Spinal cord (tissue), 9 donors: ENCODE measurements at regions not wholly inside any gene's neighbourhood (a gene's known extent, or its start where the extent isn't known, plus 50 kb on each side); places are given as distances from the start of the nearest gene placed in this dataset.

Source experiments
- DNase-seq, 6 donors: peaks; one replicate each; pipeline versions ENCODE4 v3.0.0 to v3.0.0-alpha.2; 2013 to 2015; ENCODE audit warnings: low spot score in 6 of 6, low read depth in 4 of 6
- H3K27ac ChIP-seq: one replicate; pipeline ENCODE4 v1.5.1; 2013; ENCODE audit warnings: low read depth, low read length, control low read depth
- H3K27me3 ChIP-seq: one replicate; pipeline ENCODE4 v1.6.1; 2013; ENCODE audit warnings: low read length; ENCODE audit not compliant: control insufficient read depth, insufficient read depth
- H3K36me3 ChIP-seq: one replicate; pipeline ENCODE4 v1.6.1; 2013; ENCODE audit warnings: low read length; ENCODE audit not compliant: control insufficient read depth, insufficient read depth
- H3K4me1 ChIP-seq: one replicate; pipeline ENCODE4 v1.6.1; 2013; ENCODE audit warnings: low read length; ENCODE audit not compliant: control insufficient read depth, insufficient read depth
- H3K4me3 ChIP-seq: one replicate; pipeline ENCODE4 v1.5.1; 2013; ENCODE audit warnings: low read depth, low read length, control low read depth
- H3K9me3 ChIP-seq: one replicate; pipeline ENCODE4 v1.6.1; 2013; ENCODE audit warnings: low read length; ENCODE audit not compliant: control insufficient read depth, insufficient read depth
- WGBS: methylation state at CpG from one replicate; pipeline ENCODE4 v1.1.5; 2013; ENCODE audit warnings: missing lambda C conversion rate; ENCODE audit not compliant: insufficient coverage; 5-methylcytosine and 5-hydroxymethylcytosine counted together
- donor health status: healthy.

DNA sequence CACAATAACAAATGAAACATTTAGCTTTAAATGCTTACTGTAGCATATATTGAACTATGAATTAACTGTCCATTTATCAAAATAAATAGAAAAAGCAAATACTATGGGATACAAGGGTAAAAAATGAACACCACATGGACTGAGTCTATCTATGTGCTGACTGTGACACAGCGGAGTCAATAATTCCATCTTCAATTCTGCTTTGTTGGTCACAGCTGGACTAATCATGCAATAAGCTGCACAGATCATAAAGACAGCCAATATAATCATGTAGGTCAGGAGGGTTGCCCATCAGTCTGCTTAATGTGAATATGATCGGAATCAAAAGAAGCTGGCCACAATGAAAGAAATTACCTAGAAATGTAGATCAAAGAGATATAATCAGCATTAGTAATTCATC is 95.7 kb upstream of the FAM47A start:
- peak in 1 of 6 donors; percentile 17 for DNase-seq
- Histone ChIP-seq H3K4me1 (no peaks in the 10 kb centered on the region), H3K4me3 (no peak overlapping the region), H3K27ac (no peak overlapping the region), H3K36me3 (no peaks in the 10 kb centered on the region), H3K9me3 (no peaks in the 10 kb centered on the region), H3K27me3 (no peaks in the 10 kb centered on the region)
- no CpG with 5 or more reads among the region's 2 CpGs for WGBS

GRCh38 chrX:34223574-34223973 is 91.5 kb upstream of the FAM47A start:
- Histone ChIP-seq H3K4me3 (no peak overlapping the region), H3K27ac (no peak overlapping the region), H3K36me3 (no peaks in the 10 kb centered on the region), H3K27me3 (no peaks in the 10 kb centered on the region), H3K4me1 (no peaks in the 10 kb centered on the region), H3K9me3 (no peaks in the 10 kb centered on the region)
- DNase-seq = no peak
- WGBS = no CpG with 5 or more reads among the region's 3 CpGs

GRCh38 chrX:34218063-34218462 is 85.9 kb upstream of the FAM47A start:
- no CpG with 5 or more reads among the region's 1 CpG for WGBS
- no peaks in the 10 kb centered on the region for H3K27me3 ChIP-seq
- no peaks in the 10 kb centered on the region for H3K36me3 ChIP-seq
- H3K9me3 ChIP-seq = peaks cover 3% of the 10 kb centered on the region
- no peak overlapping the region for H3K4me3 ChIP-seq
- DNase-seq = no peak
- no peaks in the 10 kb centered on the region for H3K4me1 ChIP-seq
- no peak overlapping the region for H3K27ac ChIP-seq

- no peak for DNase-seq
- Histone ChIP-seq H3K27ac (no peak overlapping the region), H3K9me3 (no peaks in the 10 kb centered on the region), H3K4me1 (no peaks in the 10 kb centered on the region), H3K36me3 (no peaks in the 10 kb centered on the region), H3K4me3 (no peak overlapping the region), H3K27me3 (no peaks in the 10 kb centered on the region)
- no CpG with 5 or more reads among the region's 1 CpG for WGBS
These were observed 65.8 kb upstream of the FAM47A start for GRCh38 chrX:34197946-34198345.
